CD1c-positive myeloid dendritic cell (primary cell): ENCODE measurements at regions not wholly inside any gene's neighbourhood (a gene's known extent, or its start where the extent isn't known, plus 50 kb on each side); places are given as distances from the start of the nearest gene placed in this dataset.

Experiments
- DNase-seq: peaks from one replicate; pipeline ENCODE4 v3.0.0-alpha.2; 2016; ENCODE audit errors: extremely low spot score

DNA sequence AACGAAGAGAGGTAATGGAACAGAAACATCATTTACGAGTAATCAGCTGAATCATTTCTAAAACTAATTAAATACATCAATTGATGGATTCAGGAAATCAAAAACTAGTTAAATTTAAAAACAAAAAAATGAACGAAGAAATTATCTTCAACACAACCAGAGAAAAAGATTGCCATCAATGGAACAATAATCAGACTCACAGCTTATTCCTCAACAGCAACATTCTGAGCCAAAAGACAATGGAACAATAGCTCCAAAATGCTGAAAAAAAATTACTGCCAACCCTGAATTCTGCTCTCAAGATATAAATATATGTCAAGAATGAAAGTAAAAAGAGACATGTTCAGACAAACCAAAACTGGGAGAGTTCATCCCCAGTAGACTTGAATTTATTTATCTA, 65.5 kb upstream of the KLF3 start:
- DNase-seq: no peak

DNA sequence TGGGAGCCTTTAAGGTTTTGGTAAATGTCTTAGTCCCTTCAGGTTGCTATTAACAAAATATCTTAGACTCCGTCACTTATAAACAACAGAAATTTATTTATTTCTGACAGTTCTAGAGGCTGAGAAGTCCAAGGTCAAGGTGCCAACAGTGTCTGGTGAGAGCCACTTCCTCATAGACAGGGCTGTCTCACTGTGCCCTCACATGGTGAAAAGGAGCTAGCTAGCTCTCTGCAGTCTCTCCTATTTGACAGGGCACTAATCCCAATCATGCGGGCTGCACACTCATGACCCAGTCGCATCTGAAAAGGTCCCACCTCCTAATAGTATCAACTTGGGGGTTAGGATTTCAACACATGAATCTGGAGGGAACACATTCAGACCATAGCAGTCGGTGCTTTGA, 63.4 kb upstream of the KLF3 start:
- DNase-seq: peak; percentile 24

- DNase-seq: peak; percentile 31
These were observed 62.6 kb upstream of the KLF3 start for GRCh38 chr4:38601244-38601915.

- no peak for DNase-seq
These were observed 62.1 kb upstream of the KLF3 start for GRCh38 chr4:38601916-38602291.

- DNase-seq: no peak
These were observed 60.3 kb upstream of the KLF3 start for GRCh38 chr4:38603652-38604051.

GRCh38 chr4:38605181-38605752, 58.7 kb upstream of the KLF3 start:
- no peak for DNase-seq

DNA sequence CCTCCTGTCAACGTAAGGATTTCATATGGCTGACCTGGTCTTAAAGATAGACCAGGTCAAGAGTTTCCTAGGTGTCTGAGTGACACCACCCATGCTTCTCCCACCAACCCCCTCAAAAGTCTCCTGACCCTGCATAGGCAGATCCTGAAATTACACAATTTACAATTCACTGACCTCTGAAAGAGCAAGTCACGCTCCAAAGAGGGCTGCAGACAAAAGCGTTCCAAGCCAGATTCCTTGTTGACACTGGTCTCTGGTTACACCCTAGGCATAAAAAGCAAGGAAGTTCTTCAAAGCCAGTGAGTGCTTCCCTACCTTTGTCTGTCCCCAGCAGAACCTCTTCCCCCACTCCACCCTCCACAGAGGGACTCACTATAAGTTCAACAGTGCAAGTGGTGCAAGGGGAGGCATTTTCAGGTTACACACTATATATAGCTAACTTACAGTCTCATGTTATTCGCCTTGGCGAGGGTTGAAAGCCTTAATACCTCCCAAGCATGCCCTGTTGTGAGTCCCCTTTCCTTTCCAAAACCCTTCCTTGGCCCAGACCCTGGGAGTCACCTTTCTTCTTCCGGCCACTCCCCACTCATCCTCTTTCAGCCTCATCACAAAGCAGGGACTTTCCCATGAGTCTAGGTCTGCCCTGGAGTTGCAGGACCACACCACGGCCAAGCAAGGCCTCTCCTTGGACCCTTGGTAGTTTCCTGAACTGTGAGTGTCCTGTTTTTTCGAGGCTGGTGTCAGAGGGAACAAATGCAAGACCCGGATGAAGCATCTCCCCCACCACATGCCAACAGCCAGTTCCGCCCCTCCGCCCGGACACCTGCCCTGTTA, 58.0 kb upstream of the KLF3 start:
- DNase-seq: no peak

DNA sequence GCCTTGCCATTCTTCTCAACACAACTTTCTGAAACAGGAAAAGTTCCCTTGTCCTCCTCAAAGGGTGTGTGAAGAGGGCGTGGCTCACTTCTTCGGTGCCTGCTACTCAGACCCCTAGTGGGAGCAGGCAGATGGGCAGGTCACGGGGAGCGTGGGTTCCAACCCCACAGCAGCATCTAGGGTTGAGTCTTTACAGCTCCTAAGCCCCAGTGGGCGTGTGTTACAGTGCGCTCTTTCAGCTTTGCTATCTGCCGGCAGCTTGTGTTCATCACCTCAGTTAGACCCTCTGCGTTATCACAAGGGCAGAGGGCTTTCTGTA, 57.5 kb upstream of the KLF3 start:
- DNase-seq: no peak

GRCh38 chr4:38609614-38610013, 54.4 kb upstream of the KLF3 start:
- DNase-seq: peak; percentile 22

DNA sequence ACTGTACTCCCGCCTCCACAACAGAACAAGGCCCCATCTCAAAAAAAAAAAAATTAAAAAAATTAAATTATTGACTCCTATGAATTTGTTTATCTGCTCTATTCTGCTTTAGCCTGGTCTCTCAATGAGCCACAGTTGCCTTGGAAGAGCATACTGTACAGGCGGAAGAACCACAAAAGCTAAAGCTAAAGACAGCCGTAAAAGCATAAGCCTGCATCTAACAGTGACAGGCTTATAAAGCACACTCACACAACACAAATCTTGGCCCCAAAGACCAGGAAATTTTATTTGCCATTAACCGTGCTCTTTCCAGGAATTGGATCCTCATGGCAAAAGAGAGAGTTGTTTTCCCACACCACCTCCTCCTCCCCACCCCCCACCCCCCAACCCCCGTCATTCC, 53.5 kb upstream of the KLF3 start:
- no peak for DNase-seq

DNA sequence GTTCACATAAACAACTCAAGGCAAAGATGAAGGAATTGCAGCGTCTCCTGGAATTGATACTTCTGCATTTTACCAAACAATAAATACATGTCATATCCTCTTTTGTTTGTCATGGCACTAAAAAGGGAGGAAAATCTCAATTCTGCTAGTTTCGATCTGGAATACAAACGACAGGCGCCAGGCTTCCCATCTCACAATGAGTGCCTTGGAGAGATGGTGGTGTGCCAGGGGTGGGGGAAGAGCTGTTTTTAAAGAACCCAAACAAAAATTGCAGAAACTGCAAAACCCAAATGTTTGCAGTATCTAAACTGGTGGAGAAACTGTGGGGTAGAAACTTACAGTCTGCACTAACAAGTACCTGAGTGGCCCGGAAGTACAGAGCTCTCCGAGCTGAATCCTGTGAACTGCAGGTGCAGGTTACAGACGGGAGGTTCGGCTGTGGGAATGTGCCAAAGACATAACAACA, 53.0 kb upstream of the KLF3 start:
- DNase-seq: peak; percentile 70

DNA sequence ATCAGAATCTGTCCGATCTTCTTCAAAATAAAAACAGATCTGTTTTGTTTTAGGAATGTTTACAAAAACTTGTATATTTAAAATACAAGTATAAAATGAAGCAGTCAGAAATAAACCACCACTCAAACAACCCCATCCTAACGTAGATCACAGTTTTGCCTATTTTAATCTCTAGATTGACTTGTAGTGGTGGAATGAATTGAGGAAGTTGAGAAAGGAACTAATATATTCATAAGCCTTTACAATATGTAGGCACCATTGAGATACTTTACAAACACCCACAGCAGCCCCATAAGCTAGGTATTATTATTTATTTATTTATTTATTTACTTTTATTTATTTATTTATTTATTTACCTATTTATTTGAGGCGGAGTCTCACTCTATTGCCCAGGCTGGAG, 52.3 kb upstream of the KLF3 start:
- DNase-seq: peak; percentile 22

- no peak for DNase-seq
These were observed 51.2 kb upstream of the KLF3 start for GRCh38 chr4:38612646-38613414.
